ENCODE measurements at regions not wholly inside any gene's neighbourhood (a gene's known extent, or its start where the extent isn't known, plus 50 kb on each side); places are given as distances from the start of the nearest gene placed in this dataset.

DNA sequence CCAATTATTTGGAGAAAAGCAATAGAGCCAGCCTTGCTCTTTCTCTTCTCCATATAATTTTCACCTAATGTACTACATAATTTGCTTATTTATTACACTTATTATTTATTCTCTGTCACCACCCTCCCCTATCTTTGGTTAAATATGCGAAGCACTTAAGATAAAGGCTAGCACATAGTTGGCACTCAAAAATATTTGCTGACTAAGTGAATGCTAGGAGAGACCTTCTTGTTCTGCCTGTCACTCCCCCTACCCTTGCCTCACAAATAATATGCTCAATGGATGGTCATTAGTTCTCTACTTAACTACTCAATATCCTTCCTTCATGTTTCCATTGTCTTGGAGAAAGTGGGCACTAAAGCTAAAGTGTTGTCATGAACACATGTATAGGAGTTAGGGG lies 139.7 kb upstream of the ZC3H11B start:
- no peaks in the 10 kb centered on the region; the same call in 1 of the 2 replicates for H3K27me3 ChIP-seq (ENCODE audit: insufficient read depth, low read length)
- RAD21 ChIA-PET (ENCODE audit: low non-redundant PET in 1 of 2, low total read pairs in 2 of 2, uncharacterized antibody in 2 of 2, unreplicated experiment in 2 of 2) = no interaction called here
- no peaks in the 10 kb centered on the region for H4K20me1 ChIP-seq (ENCODE audit: insufficient read depth)
- no peak overlapping the region for H3K4me2 ChIP-seq (ENCODE audit: low read length)
- H3K27ac ChIP-seq (ENCODE audit: low read depth, low read length) = no peak overlapping the region
- CTCF ChIA-PET = no interaction called here
- H3K36me3 ChIP-seq (ENCODE audit: control insufficient read depth in 1 of 2, insufficient read depth in 2 of 2, low read length in 2 of 2) = no peaks in the 10 kb centered on the region
- DNase-seq (ENCODE audit: low read depth, low spot score) (no peak), ATAC-seq (no peak)
- H3K9me2 ChIP-seq (ENCODE audit: insufficient read depth) = no peaks in the 10 kb centered on the region
- H3K9me3 ChIP-seq (ENCODE audit: control insufficient read depth in 1 of 2, insufficient read depth in 1 of 2, low read depth in 1 of 2, low read length in 2 of 2) = no peaks in the 10 kb centered on the region
- no peak overlapping the region for H3K4me3 ChIP-seq (replicated peaks in 1 of 2; ENCODE audit: low read depth in 1 of 2, low read length in 2 of 2)
- POLR2A ChIA-PET = no interaction called here
- no peak overlapping the region for H3K9ac ChIP-seq (ENCODE audit: low read length)
- intact Hi-C loops (cut with micrococcal nuclease) = no loop called here
- TF ChIP-seq, protein P1, sequence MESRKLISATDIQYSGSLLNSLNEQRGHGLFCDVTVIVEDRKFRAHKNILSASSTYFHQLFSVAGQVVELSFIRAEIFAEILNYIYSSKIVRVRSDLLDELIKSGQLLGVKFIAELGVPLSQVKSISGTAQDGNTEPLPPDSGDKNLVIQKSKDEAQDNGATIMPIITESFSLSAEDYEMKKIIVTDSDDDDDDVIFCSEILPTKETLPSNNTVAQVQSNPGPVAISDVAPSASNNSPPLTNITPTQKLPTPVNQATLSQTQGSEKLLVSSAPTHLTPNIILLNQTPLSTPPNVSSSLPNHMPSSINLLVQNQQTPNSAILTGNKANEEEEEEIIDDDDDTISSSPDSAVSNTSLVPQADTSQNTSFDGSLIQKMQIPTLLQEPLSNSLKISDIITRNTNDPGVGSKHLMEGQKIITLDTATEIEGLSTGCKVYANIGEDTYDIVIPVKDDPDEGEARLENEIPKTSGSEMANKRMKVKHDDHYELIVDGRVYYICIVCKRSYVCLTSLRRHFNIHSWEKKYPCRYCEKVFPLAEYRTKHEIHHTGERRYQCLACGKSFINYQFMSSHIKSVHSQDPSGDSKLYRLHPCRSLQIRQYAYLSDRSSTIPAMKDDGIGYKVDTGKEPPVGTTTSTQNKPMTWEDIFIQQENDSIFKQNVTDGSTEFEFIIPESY (IDR thresholded peaks at IDR 0.05; ENCODE audit: extremely low read depth, insufficient replicate concordance, low read length) = no peak
- TF ChIP-seq SP1 (IDR thresholded peaks at IDR 0.05; ENCODE audit: low read depth) = no peak
- no peak for TF ChIP-seq ZFX (IDR thresholded peaks at IDR 0.05)
- TF ChIP-seq YY1 (IDR thresholded peaks at IDR 0.05; ENCODE audit: extremely low read depth, insufficient replicate concordance, low read depth, low read length) = no peak
- no peak for TF ChIP-seq FOSL1 (IDR thresholded peaks at IDR 0.05; ENCODE audit: low read depth)
- TF ChIP-seq JUND (IDR thresholded peaks at IDR 0.05) = no peak
- TF ChIP-seq ZNF274 (IDR thresholded peaks at IDR 0.05; ENCODE audit: low read depth, low read length) = no peak
- TF ChIP-seq, protein P2, sequence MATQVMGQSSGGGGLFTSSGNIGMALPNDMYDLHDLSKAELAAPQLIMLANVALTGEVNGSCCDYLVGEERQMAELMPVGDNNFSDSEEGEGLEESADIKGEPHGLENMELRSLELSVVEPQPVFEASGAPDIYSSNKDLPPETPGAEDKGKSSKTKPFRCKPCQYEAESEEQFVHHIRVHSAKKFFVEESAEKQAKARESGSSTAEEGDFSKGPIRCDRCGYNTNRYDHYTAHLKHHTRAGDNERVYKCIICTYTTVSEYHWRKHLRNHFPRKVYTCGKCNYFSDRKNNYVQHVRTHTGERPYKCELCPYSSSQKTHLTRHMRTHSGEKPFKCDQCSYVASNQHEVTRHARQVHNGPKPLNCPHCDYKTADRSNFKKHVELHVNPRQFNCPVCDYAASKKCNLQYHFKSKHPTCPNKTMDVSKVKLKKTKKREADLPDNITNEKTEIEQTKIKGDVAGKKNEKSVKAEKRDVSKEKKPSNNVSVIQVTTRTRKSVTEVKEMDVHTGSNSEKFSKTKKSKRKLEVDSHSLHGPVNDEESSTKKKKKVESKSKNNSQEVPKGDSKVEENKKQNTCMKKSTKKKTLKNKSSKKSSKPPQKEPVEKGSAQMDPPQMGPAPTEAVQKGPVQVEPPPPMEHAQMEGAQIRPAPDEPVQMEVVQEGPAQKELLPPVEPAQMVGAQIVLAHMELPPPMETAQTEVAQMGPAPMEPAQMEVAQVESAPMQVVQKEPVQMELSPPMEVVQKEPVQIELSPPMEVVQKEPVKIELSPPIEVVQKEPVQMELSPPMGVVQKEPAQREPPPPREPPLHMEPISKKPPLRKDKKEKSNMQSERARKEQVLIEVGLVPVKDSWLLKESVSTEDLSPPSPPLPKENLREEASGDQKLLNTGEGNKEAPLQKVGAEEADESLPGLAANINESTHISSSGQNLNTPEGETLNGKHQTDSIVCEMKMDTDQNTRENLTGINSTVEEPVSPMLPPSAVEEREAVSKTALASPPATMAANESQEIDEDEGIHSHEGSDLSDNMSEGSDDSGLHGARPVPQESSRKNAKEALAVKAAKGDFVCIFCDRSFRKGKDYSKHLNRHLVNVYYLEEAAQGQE (IDR thresholded peaks at IDR 0.05; ENCODE audit: low read depth) = no peak
- TF ChIP-seq ELF1 (IDR thresholded peaks at IDR 0.05; ENCODE audit: borderline replicate concordance, low read depth) = no peak
- TF ChIP-seq EGR1 (IDR thresholded peaks at IDR 0.05; ENCODE audit: low read depth) = no peak
- no peaks in the 10 kb centered on the region for H3K4me1 ChIP-seq (ENCODE audit: control insufficient read depth in 1 of 2, insufficient read depth in 2 of 2, low read length in 2 of 2)
- H2AFZ ChIP-seq (ENCODE audit: low read depth, low read length, poor library complexity, severe bottlenecking) = no peak overlapping the region
- no TSS peak for BruUV-seq (replicated peaks)
- H3K79me2 ChIP-seq (ENCODE audit: insufficient read depth, low read length) = no peaks in the 10 kb centered on the region

Measured in HCT116 (cell line).